Right atrium auricular region (tissue), 2 donors: ENCODE measurements at regions not wholly inside any gene's neighbourhood (a gene's known extent, or its start where the extent isn't known, plus 50 kb on each side); places are given as distances from the start of the nearest gene placed in this dataset.
"Not testable (repeated sequence)": the region's sequence is repeated elsewhere in the genome, so short reads cannot be mapped to it uniquely, and the experiment has no call there.

Source experiments
- DNase-seq: peaks from one replicate; pipeline ENCODE4 v3.0.0-alpha.2; 2019; ENCODE audit warnings: low spot score
- H3K27ac ChIP-seq, 2 donors: fragments of 200-600 bp; sonication (generic); 1 replicate in 1 of 2; 2 replicates in 1 of 2; pipeline ENCODE4 v1.5.1; 2016 to 2019
- H3K27me3 ChIP-seq, 2 donors: fragments of 200-600 bp; sonication (generic); one replicate each; pipeline versions ENCODE4 v1.5.1 to v1.6.0; 2017 to 2019
- H3K36me3 ChIP-seq: fragments of 200-600 bp; sonication (generic); one replicate; pipeline ENCODE4 v1.5.1; 2016
- H3K4me1 ChIP-seq, 2 donors: fragments of 200-600 bp; sonication (generic); one replicate each; pipeline versions ENCODE4 v1.5.1 to v1.6.0; 2017 to 2019
- H3K4me3 ChIP-seq, 2 donors: fragments of 200-600 bp; sonication (generic); 1 replicate in 1 of 2; 2 replicates in 1 of 2; pipeline ENCODE4 v1.5.1; 2017 to 2019; ENCODE audit warnings: mild to moderate bottlenecking in 1 of 2, moderate library complexity in 1 of 2
- H3K9me3 ChIP-seq, 2 donors: fragments of 200-600 bp; sonication (generic); one replicate each; pipeline ENCODE4 v1.5.1; 2019
- CTCF ChIP-seq, 2 donors: fragments of 200-600 bp; sonication (generic); IDR thresholded peaks; one replicate each; pipeline ENCODE4 v1.5.1; 2019; ENCODE audit warnings: antibody characterized with exemption in 2 of 2

- peaks cover 0 to 8% of the 10 kb centered on the region in 2 donors for H3K9me3 ChIP-seq
- no peak overlapping the region for H3K4me3 ChIP-seq
- no peak for TF ChIP-seq CTCF (IDR thresholded peaks at IDR 0.05)
- no peaks in the 10 kb centered on the region for H3K27me3 ChIP-seq
- no peak overlapping the region for H3K27ac ChIP-seq
- no peak for DNase-seq
- no peaks in the 10 kb centered on the region for H3K36me3 ChIP-seq
- H3K4me1 ChIP-seq = no peaks in the 10 kb centered on the region
These were observed 258.1 kb downstream of the PCNX1 start for GRCh38 chr14:71165121-71166031.

- H3K27ac ChIP-seq = no peak overlapping the region
- peak in 1 of 2 donors; percentile 63 for TF ChIP-seq CTCF (IDR thresholded peaks at IDR 0.05)
- no peaks in the 10 kb centered on the region for H3K27me3 ChIP-seq
- no peaks in the 10 kb centered on the region for H3K36me3 ChIP-seq
- no peak for DNase-seq
- H3K9me3 ChIP-seq = no peaks in the 10 kb centered on the region
- no peak overlapping the region for H3K4me3 ChIP-seq
- no peaks in the 10 kb centered on the region for H3K4me1 ChIP-seq
These were observed 259.1 kb downstream of the PCNX1 start for GRCh38 chr14:71166180-71166837.

- H3K4me1 ChIP-seq, H3K4me3 ChIP-seq, H3K27me3 ChIP-seq, DNase-seq, H3K36me3 ChIP-seq, H3K9me3 ChIP-seq, H3K27ac ChIP-seq: not testable (repeated sequence)
These were observed 260.2 kb downstream of the PCNX1 start for GRCh38 chr14:71167325-71167950.

DNA sequence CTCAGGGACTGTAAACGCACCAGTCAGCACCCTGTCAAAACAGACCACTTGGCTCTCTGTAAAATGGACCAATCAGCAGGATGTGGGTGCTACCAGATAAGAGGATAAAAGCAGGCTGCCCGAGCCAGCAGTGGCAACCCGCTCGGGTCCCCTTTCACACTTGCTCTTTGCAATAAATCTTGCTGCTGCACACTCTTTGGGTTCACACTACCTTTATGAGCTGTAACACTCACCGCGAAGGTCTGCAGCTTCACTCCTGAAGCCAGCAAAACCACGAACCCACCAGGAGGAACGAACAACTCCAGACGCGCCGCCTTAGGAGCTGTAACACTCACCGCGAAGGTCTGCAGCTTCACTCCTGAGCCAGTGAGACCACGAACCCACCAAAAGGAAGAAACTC, 260.9 kb downstream of the PCNX1 start:
- not testable (repeated sequence) for H3K4me3 ChIP-seq, H3K36me3 ChIP-seq, H3K27ac ChIP-seq, H3K4me1 ChIP-seq, H3K9me3 ChIP-seq, DNase-seq, H3K27me3 ChIP-seq

- Histone ChIP-seq H3K4me3 (no peak overlapping the region), H3K27me3 (no peaks in the 10 kb centered on the region), H3K36me3 (no peaks in the 10 kb centered on the region), H3K4me1 (no peaks in the 10 kb centered on the region), H3K9me3 (no peaks in the 10 kb centered on the region), H3K27ac (no peak overlapping the region)
- TF ChIP-seq CTCF (IDR thresholded peaks at IDR 0.05) = no peak
- DNase-seq = no peak
These were observed 261.5 kb downstream of the PCNX1 start for GRCh38 chr14:71168564-71169427.

GRCh38 chr14:71169861-71170260, 262.6 kb downstream of the PCNX1 start:
- Histone ChIP-seq H3K27me3 (no peaks in the 10 kb centered on the region), H3K9me3 (no peaks in the 10 kb centered on the region), H3K27ac (no peak overlapping the region), H3K36me3 (no peaks in the 10 kb centered on the region), H3K4me3 (no peak overlapping the region), H3K4me1 (no peaks in the 10 kb centered on the region)
- TF ChIP-seq CTCF (IDR thresholded peaks at IDR 0.05) = no peak
- DNase-seq = no peak
